ENCODE measurements at regions not wholly inside any gene's neighbourhood (a gene's known extent, or its start where the extent isn't known, plus 50 kb on each side); places are given as distances from the start of the nearest gene placed in this dataset.

DNA sequence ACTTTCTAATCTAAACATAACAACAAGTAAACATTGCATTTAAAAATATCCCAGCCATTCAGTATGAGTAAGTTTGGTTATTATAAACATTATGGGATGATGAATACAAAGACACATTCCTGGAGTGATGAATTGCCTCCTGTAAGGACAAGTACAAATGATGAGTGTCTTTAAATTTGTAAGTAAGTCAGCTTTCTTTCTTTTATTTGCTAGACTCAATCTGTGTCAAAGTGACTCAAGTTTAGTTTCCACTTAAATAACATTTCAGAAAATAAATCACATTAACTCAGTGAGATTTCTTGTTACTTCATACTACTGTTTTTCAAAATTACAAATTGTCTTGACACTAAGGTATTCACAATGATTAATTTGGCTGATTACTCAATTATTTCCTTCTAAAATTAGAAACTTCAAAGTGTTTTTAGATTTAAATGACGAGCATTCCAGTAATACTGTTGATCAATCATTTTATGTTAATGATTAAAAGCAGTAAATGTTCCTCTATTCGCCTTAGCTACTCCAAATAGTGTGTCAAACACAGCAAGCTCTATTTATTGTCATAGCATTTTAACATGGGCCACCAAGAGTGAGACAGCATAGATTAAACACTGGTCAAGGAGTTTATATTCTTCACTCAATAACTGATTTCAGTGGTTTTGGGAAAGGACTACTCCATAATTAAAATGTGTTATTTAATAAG lies 658.0 kb upstream of the MDGA2 start:
- no peak for TF ChIP-seq POLR2A (IDR thresholded peaks at IDR 0.05)
- TF ChIP-seq, protein P1, sequence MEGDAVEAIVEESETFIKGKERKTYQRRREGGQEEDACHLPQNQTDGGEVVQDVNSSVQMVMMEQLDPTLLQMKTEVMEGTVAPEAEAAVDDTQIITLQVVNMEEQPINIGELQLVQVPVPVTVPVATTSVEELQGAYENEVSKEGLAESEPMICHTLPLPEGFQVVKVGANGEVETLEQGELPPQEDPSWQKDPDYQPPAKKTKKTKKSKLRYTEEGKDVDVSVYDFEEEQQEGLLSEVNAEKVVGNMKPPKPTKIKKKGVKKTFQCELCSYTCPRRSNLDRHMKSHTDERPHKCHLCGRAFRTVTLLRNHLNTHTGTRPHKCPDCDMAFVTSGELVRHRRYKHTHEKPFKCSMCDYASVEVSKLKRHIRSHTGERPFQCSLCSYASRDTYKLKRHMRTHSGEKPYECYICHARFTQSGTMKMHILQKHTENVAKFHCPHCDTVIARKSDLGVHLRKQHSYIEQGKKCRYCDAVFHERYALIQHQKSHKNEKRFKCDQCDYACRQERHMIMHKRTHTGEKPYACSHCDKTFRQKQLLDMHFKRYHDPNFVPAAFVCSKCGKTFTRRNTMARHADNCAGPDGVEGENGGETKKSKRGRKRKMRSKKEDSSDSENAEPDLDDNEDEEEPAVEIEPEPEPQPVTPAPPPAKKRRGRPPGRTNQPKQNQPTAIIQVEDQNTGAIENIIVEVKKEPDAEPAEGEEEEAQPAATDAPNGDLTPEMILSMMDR (IDR thresholded peaks at IDR 0.05): no peak

Measured in adrenal gland (tissue), 5 donors.